NOMO-1 (cell line): ENCODE measurements at regions not wholly inside any gene's neighbourhood (a gene's known extent, or its start where the extent isn't known, plus 50 kb on each side); places are given as distances from the start of the nearest gene placed in this dataset.
"Not testable (repeated sequence)": the region's sequence is repeated elsewhere in the genome, so short reads cannot be mapped to it uniquely, and the experiment has no call there.

Source experiments
- DNase-seq, 2 experiments: peaks; one replicate each; lab custom pipeline; 2025; ENCODE audit not compliant: unreplicated experiment in 2 of 2; lab: John Stamatoyannopoulos, UW

GRCh38 chr2:132220589-132220988 is 58.8 kb upstream of the ANKRD30BL start:
- not testable (repeated sequence) for DNase-seq

DNA sequence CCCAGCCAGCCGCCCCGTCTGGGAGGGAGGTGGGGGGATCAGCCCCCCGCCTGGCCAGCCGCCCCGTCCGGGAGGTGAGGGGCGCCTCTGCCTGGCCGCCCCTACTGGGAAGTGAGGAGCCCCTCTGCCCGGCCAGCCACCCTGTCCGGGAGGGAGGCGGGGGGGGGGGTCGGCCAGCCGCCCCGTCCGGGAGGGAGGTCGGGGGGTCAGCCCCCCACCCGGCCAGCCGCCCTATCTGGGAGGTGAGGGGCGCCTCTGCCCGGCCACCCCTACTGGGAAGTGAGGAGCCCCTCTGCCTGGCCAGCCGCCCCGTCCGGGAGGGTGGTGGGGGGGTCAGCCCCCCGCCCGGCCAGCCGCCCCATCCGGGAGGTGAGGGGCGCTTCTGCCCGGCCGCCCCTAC is 60.1 kb upstream of the ANKRD30BL start:
- DNase-seq: not testable (repeated sequence)

GRCh38 chr2:132252191-132252893 is 90.6 kb upstream of the ANKRD30BL start:
- DNase-seq: no peak

- DNase-seq: no peak
Measured at GRCh38 chr2:132252894-132253264, 91.1 kb upstream of the ANKRD30BL start.

- DNase-seq: no peak
Measured at GRCh38 chr2:132253496-132254305, 91.9 kb upstream of the ANKRD30BL start.

GRCh38 chr2:132254306-132254919 is 92.7 kb upstream of the ANKRD30BL start:
- not testable (repeated sequence) for DNase-seq

- no peak for DNase-seq
Measured at GRCh38 chr2:132255714-132256113, 94.0 kb upstream of the ANKRD30BL start.

DNA sequence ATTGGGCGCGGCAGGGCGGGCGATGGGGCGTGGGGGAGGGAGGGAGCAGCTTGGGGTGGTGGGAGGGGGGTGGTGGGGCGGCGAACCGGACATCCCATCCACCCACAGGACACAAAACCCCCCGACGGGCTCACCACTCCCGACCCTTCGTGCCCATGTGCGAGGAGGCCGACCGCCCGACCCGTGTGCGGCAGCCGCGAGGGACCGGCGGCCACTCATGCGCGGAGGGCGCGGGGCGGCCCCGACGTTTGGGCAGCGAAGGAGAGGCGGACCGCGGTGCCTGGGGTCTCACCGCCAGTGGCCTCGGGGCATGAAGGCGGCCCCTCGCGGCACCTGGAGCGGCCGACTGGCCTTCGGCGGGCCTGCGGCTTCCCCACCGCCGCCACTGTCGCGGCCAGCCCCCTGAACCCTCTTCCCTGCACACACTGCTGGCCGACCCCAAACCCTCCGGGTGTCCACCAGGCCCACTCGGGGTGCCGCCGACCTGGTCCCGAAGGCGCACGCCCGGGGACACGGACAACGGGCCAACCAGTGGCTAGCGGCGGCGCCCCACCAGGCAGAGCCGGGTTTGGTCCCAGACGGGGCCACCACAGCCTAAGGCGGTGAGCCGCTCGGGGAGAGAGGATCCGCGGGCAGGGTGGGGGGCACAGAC is 94.6 kb upstream of the ANKRD30BL start:
- DNase-seq: no peak

DNA sequence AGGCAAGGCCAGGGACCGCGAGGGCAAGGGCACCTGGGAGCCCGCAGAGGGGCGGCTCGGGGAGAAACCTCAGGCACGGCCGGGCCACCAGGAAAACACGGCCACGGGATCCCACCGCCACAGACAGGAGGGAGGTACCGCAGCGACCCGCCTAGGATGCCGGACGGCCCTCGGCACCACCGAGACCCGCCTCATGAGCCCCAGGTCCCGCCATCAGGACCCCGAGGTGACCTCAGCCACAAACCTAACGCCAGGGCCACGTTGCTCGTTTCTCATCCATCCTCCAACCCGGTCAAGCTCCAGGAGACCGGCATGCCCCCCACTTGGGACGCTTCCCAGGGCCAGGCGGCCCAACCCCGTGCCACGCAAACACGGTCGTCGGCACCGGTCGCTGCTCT is 95.2 kb upstream of the ANKRD30BL start:
- not testable (repeated sequence) for DNase-seq

DNA sequence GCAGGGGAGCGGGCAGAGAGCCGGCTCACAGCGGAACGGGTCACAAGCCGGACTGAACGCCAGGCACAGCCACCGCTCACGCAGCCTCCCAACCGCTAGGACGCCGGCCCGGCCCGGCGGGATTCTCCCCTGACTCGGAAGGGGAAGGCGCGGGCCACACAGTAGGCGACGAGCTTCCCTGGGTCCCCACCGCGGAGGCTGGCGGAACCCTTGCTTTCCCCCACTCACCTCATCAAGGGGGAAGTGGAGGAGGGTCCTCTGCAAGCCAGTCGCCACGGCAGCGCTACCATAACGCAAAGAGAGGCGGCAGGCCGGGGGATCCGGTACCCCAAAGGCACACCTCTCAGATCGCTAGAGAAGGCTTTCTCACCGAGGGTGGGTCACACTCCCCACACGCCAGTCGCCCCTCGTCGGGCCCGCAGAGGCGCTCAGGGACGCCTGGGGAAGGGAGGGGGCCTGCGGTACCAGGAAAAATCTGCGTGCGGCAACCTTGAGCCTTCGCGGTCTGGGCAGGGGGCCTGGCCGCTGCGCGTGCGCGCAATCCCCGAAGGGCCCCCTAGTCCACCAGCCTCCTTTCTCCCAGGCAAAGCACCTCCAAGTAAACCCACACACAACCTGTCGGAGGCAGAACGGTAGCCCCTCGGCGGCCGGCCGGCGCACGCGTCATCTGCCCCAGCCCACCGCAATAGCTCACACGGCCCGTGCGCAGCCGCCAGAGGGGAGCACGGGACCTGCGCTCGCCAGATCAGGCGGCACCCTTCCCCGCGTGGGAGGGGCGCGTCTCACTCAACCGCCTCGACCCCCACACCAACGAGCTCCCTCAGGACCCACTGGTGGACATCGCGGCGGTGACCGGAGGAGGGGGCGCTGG is 95.8 kb upstream of the ANKRD30BL start:
- not testable (repeated sequence) for DNase-seq

DNA sequence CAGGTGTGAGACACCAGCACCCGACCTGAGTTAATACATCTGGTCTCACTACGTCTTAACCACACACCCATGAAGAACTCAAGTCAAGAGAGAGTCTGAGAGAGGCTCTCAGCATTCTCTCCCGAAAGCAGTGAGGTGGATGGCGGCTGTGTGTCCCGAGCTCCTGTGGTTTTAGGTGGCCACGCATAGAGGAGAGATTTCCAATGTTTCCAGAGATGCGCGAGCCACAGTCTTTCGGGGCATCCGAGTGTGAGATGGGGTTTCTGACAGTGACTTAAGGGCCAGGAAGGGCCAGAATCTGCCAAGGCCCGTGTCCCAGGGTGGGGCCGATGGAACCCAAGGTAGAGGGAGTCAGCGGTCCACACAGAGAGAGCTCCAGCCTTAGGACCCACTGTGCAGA is 97.5 kb upstream of the ANKRD30BL start:
- DNase-seq: not testable (repeated sequence)

- DNase-seq: not testable (repeated sequence)
Measured at GRCh38 chr2:132265595-132265994, 103.8 kb upstream of the ANKRD30BL start.

DNA sequence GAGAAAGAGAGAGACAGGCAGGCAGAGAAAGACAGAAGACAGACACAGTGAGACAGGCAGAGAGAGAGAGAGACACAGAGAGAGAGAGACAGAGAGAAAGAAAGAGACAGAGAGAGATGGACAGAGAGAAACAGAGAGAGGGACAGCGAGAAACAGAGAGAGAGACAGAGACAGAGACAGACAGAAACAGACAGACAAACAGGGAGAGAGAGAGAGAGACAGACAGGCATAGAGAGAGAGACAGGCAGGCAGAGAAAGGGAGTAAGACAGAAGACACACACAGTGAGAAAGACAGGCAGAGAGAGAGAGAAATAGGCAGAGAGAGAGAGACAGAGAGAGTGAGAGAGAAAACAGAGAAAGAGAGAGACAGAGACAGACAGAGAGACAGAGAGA is 105.3 kb upstream of the ANKRD30BL start:
- no peak for DNase-seq

GRCh38 chr2:132267498-132268283 is 105.9 kb upstream of the ANKRD30BL start:
- DNase-seq: not testable (repeated sequence)

- DNase-seq: not testable (repeated sequence)
Measured at GRCh38 chr2:132268284-132268976, 106.7 kb upstream of the ANKRD30BL start.

- no peak for DNase-seq
Measured at GRCh38 chr2:132268977-132269523, 107.3 kb upstream of the ANKRD30BL start.

GRCh38 chr2:132270255-132270654 is 108.5 kb upstream of the ANKRD30BL start:
- no peak for DNase-seq

DNA sequence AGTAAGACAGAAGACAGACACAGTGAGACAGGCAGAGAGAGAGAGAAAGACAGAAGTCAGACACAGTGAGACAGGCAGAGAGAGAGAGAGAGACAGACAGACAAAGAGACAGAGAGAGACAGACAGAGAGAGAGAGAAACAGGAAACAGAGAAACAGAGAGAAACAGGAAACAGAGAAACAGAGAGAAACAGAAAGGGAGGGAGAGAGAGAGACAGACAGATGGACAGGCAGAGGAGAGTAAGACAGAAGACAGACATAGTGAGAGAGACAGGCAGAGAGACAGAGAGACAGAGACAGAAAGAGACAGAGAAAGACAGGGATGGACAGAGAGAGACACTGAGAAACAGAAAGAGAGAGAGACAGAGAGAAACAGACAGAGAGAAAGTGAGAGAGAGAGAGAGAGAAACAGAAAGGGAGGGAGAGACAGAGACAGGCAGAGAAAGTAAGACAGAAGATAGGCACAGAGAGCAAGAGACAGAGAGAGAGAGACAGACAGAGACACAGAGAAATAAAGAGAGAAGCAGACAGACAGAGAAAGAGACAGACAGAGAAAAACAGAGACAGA is 109.3 kb upstream of the ANKRD30BL start:
- no peak for DNase-seq
